HepG2 (cell line): ENCODE measurements at regions not wholly inside any gene's neighbourhood (a gene's known extent, or its start where the extent isn't known, plus 50 kb on each side); places are given as distances from the start of the nearest gene placed in this dataset.

Experiments
- ATAC-seq: fragments of 200-7000 bp; cut with Tn5 transposase; 3 replicates; pipeline ENCODE4 v1.9.1; 2020; ENCODE audit warnings: mild to moderate bottlenecking, moderate library complexity
- BruUV-seq: library from RNA; stranded (reverse); fragments of 400-500 nt; replicated peaks from 2 replicates; lab custom pipeline; 2021; lab: Mats Ljungman, UMichigan
- CTCF ChIA-PET: fragments of 300-600 bp; formaldehyde crosslinking; extraction: SDS; loops from one replicate; lab custom pipeline; 2021; ENCODE audit warnings: low total read pairs, inconsistent platforms, low intra/inter-chr PET ratio; lab: Yijun Ruan, JAX
- POLR2A ChIA-PET: fragments of 350-600 bp; sonication (Branson Sonifier 250); formaldehyde crosslinking; loops from one replicate; lab custom pipeline; 2020; ENCODE audit warnings: antibody characterized with exemption, inconsistent platforms; lab: Yijun Ruan, JAX
- DNase-seq: peaks from one replicate; pipeline ENCODE4 v3.0.0-alpha.2; 2015; ENCODE audit warnings: low spot score
- FAIRE-seq: peaks from 3 replicates; lab custom pipeline; 2011; peaks lifted over from hg19 to GRCh38; lab: Jason Lieb, UNC
- H2AFZ ChIP-seq: one replicate; pipeline ENCODE4 v1.6.1; 2011; ENCODE audit warnings: low read length, inconsistent platforms
- H3K27ac ChIP-seq: fragments of 300-600 bp; 3 replicates; pipeline ENCODE4 v1.8.0; 2011; ENCODE audit warnings: mixed run types, mild to moderate bottlenecking, mixed read lengths, low read length, inconsistent platforms; ENCODE audit not compliant: insufficient read depth; ENCODE audit errors: extremely low read length
- H3K27me3 ChIP-seq, 2 experiments: fragments of 200-600 bp in 1 of 2; 2 replicates in 1 of 2; 3 replicates in 1 of 2; pipeline versions ENCODE4 v1.6.0 to v1.8.0; 2011; ENCODE audit warnings: low read length in 2 of 2, mild to moderate bottlenecking in 2 of 2, moderate library complexity in 2 of 2, inconsistent platforms in 1 of 2; ENCODE audit not compliant: insufficient read depth in 2 of 2, control insufficient read depth in 1 of 2
- H3K36me3 ChIP-seq, 2 experiments: fragments of 200-600 bp in 1 of 2; replicated peaks in 1 of 2; 2 replicates in 1 of 2; 3 replicates in 1 of 2; pipeline versions ENCODE4 v1.5.1 to v1.8.0; 2011; ENCODE audit warnings: low read length in 2 of 2, inconsistent platforms in 1 of 2; ENCODE audit not compliant: insufficient read depth in 2 of 2, control insufficient read depth in 1 of 2
- H3K4me1 ChIP-seq: 2 replicates; pipeline ENCODE4 v1.5.1; 2012; ENCODE audit warnings: low read length, inconsistent platforms; ENCODE audit not compliant: insufficient read depth
- H3K4me2 ChIP-seq: 2 replicates; pipeline ENCODE4 v1.6.0; 2011; ENCODE audit warnings: low read depth, low read length, inconsistent platforms
- H3K4me3 ChIP-seq, 3 experiments: fragments of 200-600 bp in 1 of 3; sonication (generic), shearing (Covaris generic) in 1 of 3; replicated peaks in 1 of 3; 2 replicates each; pipeline ENCODE4 v1.5.1; 2011 to 2016; ENCODE audit warnings: low read length in 3 of 3, inconsistent platforms in 2 of 3, low read depth in 2 of 3, mild to moderate bottlenecking in 2 of 3, control low read depth in 1 of 3, mixed read lengths in 1 of 3; ENCODE audit not compliant: insufficient read depth in 1 of 3
- H3K79me2 ChIP-seq: one replicate; pipeline ENCODE4 v1.6.1; 2011; ENCODE audit warnings: low read length, inconsistent platforms; ENCODE audit not compliant: insufficient read depth
- H3K9ac ChIP-seq: 2 replicates; pipeline ENCODE4 v1.6.0; 2011; ENCODE audit warnings: mild to moderate bottlenecking, low read depth, low read length, inconsistent platforms; ENCODE audit not compliant: insufficient read depth
- H3K9me3 ChIP-seq: 2 replicates; pipeline ENCODE4 v1.5.1; 2012; ENCODE audit warnings: mild to moderate bottlenecking, low read length
- H4K20me1 ChIP-seq: 2 replicates; pipeline ENCODE4 v1.6.0; 2011; ENCODE audit warnings: inconsistent platforms, mild to moderate bottlenecking, low read length, moderate library complexity; ENCODE audit not compliant: insufficient read depth
- DRAP1 ChIP-seq: IDR thresholded peaks from 2 replicates; pipeline ENCODE4 v1.6.1; 2016; ENCODE audit warnings: missing genetic modification reagents, missing compliant biosample characterization
- FOXK2 ChIP-seq: fragments of 450-650 bp; IDR thresholded peaks from 2 replicates; pipeline ENCODE4 v1.6.1; 2016
- GZF1 ChIP-seq: sonication (generic); formaldehyde crosslinking; IDR thresholded peaks from 2 replicates; pipeline ENCODE4 v1.5.1; 2020; ENCODE audit warnings: mild to moderate bottlenecking, missing genetic modification reagents
- HMGXB4 ChIP-seq, 2 experiments: sonication (generic) in 1 of 2; formaldehyde crosslinking in 1 of 2; IDR thresholded peaks; 2 replicates each; pipeline versions ENCODE4 v1.4.0 to v1.6.1; 2018 to 2020; ENCODE audit warnings: missing genetic modification reagents in 2 of 2, borderline replicate concordance in 1 of 2, low read depth in 1 of 2, mild to moderate bottlenecking in 1 of 2, missing biosample characterization in 1 of 2
- HNRNPK ChIP-seq: fragments of 200-400 bp; formaldehyde crosslinking; IDR thresholded peaks from 2 replicates; pipeline ENCODE4 v1.6.1; 2018; ENCODE audit warnings: low read length, low read depth, moderate library complexity, mild to moderate bottlenecking; ENCODE audit not compliant: poor library complexity, severe bottlenecking
- IKZF4 ChIP-seq: sonication (generic); formaldehyde crosslinking; IDR thresholded peaks from 2 replicates; pipeline ENCODE4 v1.5.1; 2020; ENCODE audit warnings: borderline replicate concordance, mild to moderate bottlenecking, low read depth, missing genetic modification reagents; ENCODE audit errors: not compliant biosample characterization
- IRX3 ChIP-seq: sonication (generic); formaldehyde crosslinking; IDR thresholded peaks from 2 replicates; pipeline ENCODE4 v1.8.1; 2023; ENCODE audit warnings: mild to moderate bottlenecking, low read depth, missing genetic modification reagents, borderline replicate concordance
- KDM5B ChIP-seq: sonication (generic); formaldehyde crosslinking; IDR thresholded peaks from 2 replicates; pipeline ENCODE4 v1.4.0; 2020; ENCODE audit warnings: missing genetic modification reagents, mild to moderate bottlenecking, borderline replicate concordance
- NR2C2 ChIP-seq: sonication (generic); formaldehyde crosslinking; IDR thresholded peaks from 2 replicates; pipeline ENCODE4 v1.4.0; 2020; ENCODE audit warnings: missing genetic modification reagents, mild to moderate bottlenecking, moderate library complexity, borderline replicate concordance
- PRPF4 ChIP-seq: fragments of 200-400 bp; formaldehyde crosslinking; IDR thresholded peaks from 2 replicates; pipeline ENCODE4 v1.6.1; 2016; ENCODE audit warnings: low read length, low read depth; ENCODE audit not compliant: poor library complexity, severe bottlenecking
- RFX3 ChIP-seq: IDR thresholded peaks from 2 replicates; pipeline ENCODE4 v1.6.1; 2016; ENCODE audit warnings: missing biosample characterization, missing genetic modification reagents
- SKI ChIP-seq: fragments of 450-650 bp; IDR thresholded peaks from one replicate; pipeline ENCODE4 v1.6.1; 2018; ENCODE audit warnings: mild to moderate bottlenecking; ENCODE audit not compliant: partially characterized antibody
- SRSF9 ChIP-seq: fragments of 200-400 bp; formaldehyde crosslinking; IDR thresholded peaks from 2 replicates; pipeline ENCODE4 v1.6.1; 2018; ENCODE audit warnings: borderline replicate concordance, mild to moderate bottlenecking, low read depth, low read length; ENCODE audit not compliant: insufficient read depth, poor library complexity, severe bottlenecking
- ZNF180 ChIP-seq: sonication (generic); formaldehyde crosslinking; IDR thresholded peaks from 2 replicates; pipeline ENCODE4 v1.4.0; 2020; ENCODE audit warnings: low read depth, missing genetic modification reagents, borderline replicate concordance
- ZNF737 ChIP-seq: sonication (generic); formaldehyde crosslinking; IDR thresholded peaks from 2 replicates; pipeline ENCODE4 v1.5.0; 2020; ENCODE audit warnings: missing genetic modification reagents, mild to moderate bottlenecking, borderline replicate concordance
- ZNF740 ChIP-seq: sonication (generic); formaldehyde crosslinking; IDR thresholded peaks from 2 replicates; pipeline ENCODE4 v1.4.0; 2020; ENCODE audit warnings: missing genetic modification reagents
- WGBS: methylation state at CpG from one replicate; pipeline ENCODE4 v1.1.6; 2017; ENCODE audit warnings: low lambda C conversion rate; 5-methylcytosine and 5-hydroxymethylcytosine counted together
- in situ Hi-C: cut with HindIII; loops from 2 replicates; pipeline ENCODE4 v1.10.0; 2017; ENCODE audit warnings: low pct_unique_long_range_greater_than_20kb; ENCODE audit not compliant: extremely low pct_ligation_motif_present
- intact Hi-C: fragments of 100-400 bp; cut with micrococcal nuclease; formaldehyde crosslinking; loops from one replicate; pipeline ENCODE4 v1.10.0; 2022; ENCODE audit not compliant: unreplicated experiment

- no peaks in the 10 kb centered on the region for H3K36me3 ChIP-seq
- H3K4me2 ChIP-seq = no peak overlapping the region
- no peak for TF ChIP-seq IRX3 (CRISPR knock-in tag)
- no peak for TF ChIP-seq DRAP1
- TF ChIP-seq HNRNPK = no peak
- no peak for TF ChIP-seq PRPF4
- no peak for TF ChIP-seq GZF1 (CRISPR knock-in tag)
- no peak for TF ChIP-seq SKI
- TF ChIP-seq NR2C2 (CRISPR knock-in tag) = no peak
- no peak for TF ChIP-seq HMGXB4 (CRISPR knock-in tag; IDR thresholded peaks at IDR 0.05; ENCODE audit: borderline replicate concordance in 1 of 2, low read depth in 1 of 2)
- TF ChIP-seq SRSF9 = no peak
- TF ChIP-seq RFX3 (CRISPR knock-in tag) = no peak
- no peak for TF ChIP-seq ZNF737
- no peak for TF ChIP-seq ZNF740 (CRISPR knock-in tag)
- TF ChIP-seq IKZF4 = no peak
- TF ChIP-seq FOXK2 = no peak
- TF ChIP-seq KDM5B = no peak
- TF ChIP-seq ZNF180 (CRISPR knock-in tag) = no peak
- TF ChIP-seq, all 625 proteins: peak for 0
- Histone ChIP-seq H2AFZ (no peak overlapping the region), H3K79me2 (no peaks in the 10 kb centered on the region), H3K9ac (no peak overlapping the region), H4K20me1 (no peaks in the 10 kb centered on the region), H3K9me3 (no peaks in the 10 kb centered on the region), H3K4me1 (no peaks in the 10 kb centered on the region), H3K4me3 (no peak overlapping the region), H3K27me3 (peaks cover 1 to 11% of the 10 kb centered on the region in 2 experiments; a peak in 3 of 5 replicates), H3K27ac (no peak overlapping the region)
- no TSS peak for BruUV-seq
- WGBS = 2% methylated on average over 4 of the region's 4 CpGs
- in situ Hi-C loops (no loop called here), intact Hi-C loops (no loop called here)
- ChIA-PET POLR2A (no interaction called here), CTCF (no interaction called here)
- ATAC-seq (no peak), FAIRE-seq (no peak), DNase-seq (no peak)
Measured at GRCh38 chr20:57849121-57849520, 139.3 kb upstream of the PMEPA1 start.
